PFSK-1 (cell line): ENCODE measurements at regions not wholly inside any gene's neighbourhood (a gene's known extent, or its start where the extent isn't known, plus 50 kb on each side); places are given as distances from the start of the nearest gene placed in this dataset.

ENCODE experiments used
- POLR2AphosphoS5 ChIP-seq: IDR thresholded peaks from 2 replicates; pipeline ENCODE4 v1.6.1; 2012; ENCODE audit warnings: low read depth, mild to moderate bottlenecking, control low read depth, low read length, moderate library complexity
- SIN3A ChIP-seq: IDR thresholded peaks from 2 replicates; pipeline ENCODE4 v1.6.1; 2012; ENCODE audit warnings: mild to moderate bottlenecking, low read length, moderate library complexity, borderline replicate concordance; ENCODE audit not compliant: insufficient read depth

DNA sequence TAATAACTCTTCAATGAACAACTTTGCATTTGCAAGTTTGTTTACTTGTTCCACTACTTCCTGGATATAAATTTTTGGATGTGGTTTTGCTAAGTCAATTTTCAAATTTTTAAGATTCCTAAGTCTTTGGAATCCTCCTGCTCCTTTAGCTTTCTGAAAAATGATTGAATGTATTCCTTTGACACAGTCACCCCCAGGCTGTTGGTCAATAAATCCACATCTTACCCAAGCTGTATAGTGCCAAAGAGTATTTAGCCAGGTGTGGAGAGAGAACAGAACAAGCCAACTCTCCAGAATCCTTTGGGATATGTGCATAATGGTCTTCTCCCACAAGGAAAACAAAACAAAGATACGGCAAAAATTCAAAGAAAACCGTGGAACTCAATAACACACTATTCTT lies 56.9 kb upstream of the INTU start:
- TF ChIP-seq POLR2AphosphoS5 (no peak), SIN3A (no peak)
